ENCODE measurements at regions not wholly inside any gene's neighbourhood (a gene's known extent, or its start where the extent isn't known, plus 50 kb on each side); places are given as distances from the start of the nearest gene placed in this dataset.

DNA sequence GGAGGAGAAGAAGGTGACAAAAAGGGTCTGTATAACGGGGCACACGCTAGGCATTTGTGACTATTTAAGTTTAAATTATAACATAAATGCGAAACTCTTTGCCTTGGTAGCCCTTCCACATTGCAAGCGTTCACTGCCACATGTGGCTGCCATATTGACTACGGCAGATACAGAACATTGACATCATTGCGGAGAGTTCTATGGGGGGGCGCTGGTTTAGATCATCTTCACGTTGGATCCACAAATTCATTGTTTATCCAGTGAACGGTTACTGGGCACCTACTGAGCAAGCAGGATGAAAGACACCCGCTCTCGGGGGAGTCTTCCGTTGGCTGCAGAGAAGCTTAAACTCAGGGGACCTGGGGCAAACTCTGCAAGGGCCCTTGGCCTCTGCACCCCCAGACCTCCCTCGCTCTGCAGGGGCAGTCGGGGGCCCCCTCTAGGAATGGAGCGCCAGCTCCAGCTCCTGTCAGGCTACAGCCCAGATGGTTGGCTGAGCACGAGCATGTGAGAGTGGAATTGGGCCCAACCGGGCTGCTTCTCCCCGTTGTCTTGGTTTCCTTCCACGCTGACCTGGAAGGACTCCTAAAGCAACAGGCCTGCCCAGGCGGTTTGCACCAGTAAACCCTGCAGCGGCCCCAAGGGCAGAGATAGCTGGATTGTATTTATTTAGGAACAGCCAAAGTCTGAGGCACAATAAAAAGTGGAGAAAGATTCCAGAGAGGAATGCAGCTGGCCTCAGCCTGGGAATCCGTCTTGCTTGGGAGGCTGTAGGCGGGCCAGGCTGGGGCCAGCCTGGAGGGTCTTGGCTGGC is 172.2 kb downstream of the SEC14L1 start (continued):
- TF ChIP-seq, protein P1, sequence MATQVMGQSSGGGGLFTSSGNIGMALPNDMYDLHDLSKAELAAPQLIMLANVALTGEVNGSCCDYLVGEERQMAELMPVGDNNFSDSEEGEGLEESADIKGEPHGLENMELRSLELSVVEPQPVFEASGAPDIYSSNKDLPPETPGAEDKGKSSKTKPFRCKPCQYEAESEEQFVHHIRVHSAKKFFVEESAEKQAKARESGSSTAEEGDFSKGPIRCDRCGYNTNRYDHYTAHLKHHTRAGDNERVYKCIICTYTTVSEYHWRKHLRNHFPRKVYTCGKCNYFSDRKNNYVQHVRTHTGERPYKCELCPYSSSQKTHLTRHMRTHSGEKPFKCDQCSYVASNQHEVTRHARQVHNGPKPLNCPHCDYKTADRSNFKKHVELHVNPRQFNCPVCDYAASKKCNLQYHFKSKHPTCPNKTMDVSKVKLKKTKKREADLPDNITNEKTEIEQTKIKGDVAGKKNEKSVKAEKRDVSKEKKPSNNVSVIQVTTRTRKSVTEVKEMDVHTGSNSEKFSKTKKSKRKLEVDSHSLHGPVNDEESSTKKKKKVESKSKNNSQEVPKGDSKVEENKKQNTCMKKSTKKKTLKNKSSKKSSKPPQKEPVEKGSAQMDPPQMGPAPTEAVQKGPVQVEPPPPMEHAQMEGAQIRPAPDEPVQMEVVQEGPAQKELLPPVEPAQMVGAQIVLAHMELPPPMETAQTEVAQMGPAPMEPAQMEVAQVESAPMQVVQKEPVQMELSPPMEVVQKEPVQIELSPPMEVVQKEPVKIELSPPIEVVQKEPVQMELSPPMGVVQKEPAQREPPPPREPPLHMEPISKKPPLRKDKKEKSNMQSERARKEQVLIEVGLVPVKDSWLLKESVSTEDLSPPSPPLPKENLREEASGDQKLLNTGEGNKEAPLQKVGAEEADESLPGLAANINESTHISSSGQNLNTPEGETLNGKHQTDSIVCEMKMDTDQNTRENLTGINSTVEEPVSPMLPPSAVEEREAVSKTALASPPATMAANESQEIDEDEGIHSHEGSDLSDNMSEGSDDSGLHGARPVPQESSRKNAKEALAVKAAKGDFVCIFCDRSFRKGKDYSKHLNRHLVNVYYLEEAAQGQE (IDR thresholded peaks at IDR 0.05; ENCODE audit: borderline replicate concordance): no peak
- TF ChIP-seq, protein P1 (CRISPR knock-in tag; IDR thresholded peaks at IDR 0.05; ENCODE audit: low read depth): no peak
- TF ChIP-seq CREB1 (IDR thresholded peaks at IDR 0.05) (no peak), CREB1 (CRISPR knock-in tag; IDR thresholded peaks at IDR 0.05) (no peak), ZKSCAN1 (IDR thresholded peaks at IDR 0.05; ENCODE audit: low read depth, low read length) (no peak), YY1 (IDR thresholded peaks at IDR 0.05; ENCODE audit: borderline replicate concordance in 1 of 3, control insufficient read depth in 1 of 3, extremely low read depth in 1 of 3, insufficient read depth in 3 of 3, insufficient read length in 1 of 3, insufficient replicate concordance in 2 of 3, low read depth in 1 of 3, low read length in 2 of 3) (no peak), IRF2 (CRISPR knock-in tag; IDR thresholded peaks at IDR 0.05) (no peak), ZNF830 (CRISPR knock-in tag; IDR thresholded peaks at IDR 0.05) (no peak)
- TF ChIP-seq, protein P2, sequence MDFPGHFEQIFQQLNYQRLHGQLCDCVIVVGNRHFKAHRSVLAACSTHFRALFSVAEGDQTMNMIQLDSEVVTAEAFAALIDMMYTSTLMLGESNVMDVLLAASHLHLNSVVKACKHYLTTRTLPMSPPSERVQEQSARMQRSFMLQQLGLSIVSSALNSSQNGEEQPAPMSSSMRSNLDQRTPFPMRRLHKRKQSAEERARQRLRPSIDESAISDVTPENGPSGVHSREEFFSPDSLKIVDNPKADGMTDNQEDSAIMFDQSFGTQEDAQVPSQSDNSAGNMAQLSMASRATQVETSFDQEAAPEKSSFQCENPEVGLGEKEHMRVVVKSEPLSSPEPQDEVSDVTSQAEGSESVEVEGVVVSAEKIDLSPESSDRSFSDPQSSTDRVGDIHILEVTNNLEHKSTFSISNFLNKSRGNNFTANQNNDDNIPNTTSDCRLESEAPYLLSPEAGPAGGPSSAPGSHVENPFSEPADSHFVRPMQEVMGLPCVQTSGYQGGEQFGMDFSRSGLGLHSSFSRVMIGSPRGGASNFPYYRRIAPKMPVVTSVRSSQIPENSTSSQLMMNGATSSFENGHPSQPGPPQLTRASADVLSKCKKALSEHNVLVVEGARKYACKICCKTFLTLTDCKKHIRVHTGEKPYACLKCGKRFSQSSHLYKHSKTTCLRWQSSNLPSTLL (IDR thresholded peaks at IDR 0.05): no peak
